Vagina (tissue), 2 donors: ENCODE measurements at regions not wholly inside any gene's neighbourhood (a gene's known extent, or its start where the extent isn't known, plus 50 kb on each side); places are given as distances from the start of the nearest gene placed in this dataset.

Source experiments
- POLR2AphosphoS5 ChIP-seq, 2 donors: sonication (generic); formaldehyde crosslinking; IDR thresholded peaks; one replicate each; pipeline ENCODE4 v1.9.0; 2017; ENCODE audit warnings: antibody characterized with exemption in 2 of 2, mild to moderate bottlenecking in 2 of 2, low read depth in 1 of 2; ENCODE audit not compliant: insufficient read depth in 1 of 2
- TF ChIP-seq, protein P1 (sequence below), 3 experiments: fragments of 450-650 bp in 2 of 3; fragments of 200-600 bp in 1 of 3; sonication (generic) in 1 of 3; IDR thresholded peaks; one replicate each; pipeline ENCODE4 v1.5.1; 2017 to 2019; ENCODE audit warnings: antibody characterized with exemption in 3 of 3, mild to moderate bottlenecking in 2 of 3, moderate library complexity in 2 of 3

DNA sequence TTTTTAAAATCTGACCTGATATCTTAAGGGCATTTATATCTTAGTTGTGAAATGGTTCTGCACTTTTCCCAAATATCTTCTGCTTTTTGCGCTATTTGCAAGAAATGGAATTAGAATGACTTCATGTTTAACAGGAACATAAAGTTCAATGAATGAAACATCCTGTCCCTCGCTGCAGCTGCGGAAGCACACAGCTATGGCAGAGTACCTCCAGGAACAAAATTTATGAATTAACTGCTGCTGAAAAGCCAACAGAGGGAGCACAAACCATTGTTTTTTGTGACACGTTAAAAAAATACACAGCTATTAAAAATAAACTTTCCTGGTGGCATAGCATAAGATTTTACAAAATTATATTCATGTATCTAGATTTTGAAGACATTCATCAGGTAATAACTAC is 404.4 kb upstream of the MDFIC2 start:
- peak in 1 of 2 donors; percentile 38 for TF ChIP-seq POLR2AphosphoS5 (IDR thresholded peaks at IDR 0.05; ENCODE audit: insufficient read depth in 1 of 2, low read depth in 1 of 2)
- TF ChIP-seq, protein P1, sequence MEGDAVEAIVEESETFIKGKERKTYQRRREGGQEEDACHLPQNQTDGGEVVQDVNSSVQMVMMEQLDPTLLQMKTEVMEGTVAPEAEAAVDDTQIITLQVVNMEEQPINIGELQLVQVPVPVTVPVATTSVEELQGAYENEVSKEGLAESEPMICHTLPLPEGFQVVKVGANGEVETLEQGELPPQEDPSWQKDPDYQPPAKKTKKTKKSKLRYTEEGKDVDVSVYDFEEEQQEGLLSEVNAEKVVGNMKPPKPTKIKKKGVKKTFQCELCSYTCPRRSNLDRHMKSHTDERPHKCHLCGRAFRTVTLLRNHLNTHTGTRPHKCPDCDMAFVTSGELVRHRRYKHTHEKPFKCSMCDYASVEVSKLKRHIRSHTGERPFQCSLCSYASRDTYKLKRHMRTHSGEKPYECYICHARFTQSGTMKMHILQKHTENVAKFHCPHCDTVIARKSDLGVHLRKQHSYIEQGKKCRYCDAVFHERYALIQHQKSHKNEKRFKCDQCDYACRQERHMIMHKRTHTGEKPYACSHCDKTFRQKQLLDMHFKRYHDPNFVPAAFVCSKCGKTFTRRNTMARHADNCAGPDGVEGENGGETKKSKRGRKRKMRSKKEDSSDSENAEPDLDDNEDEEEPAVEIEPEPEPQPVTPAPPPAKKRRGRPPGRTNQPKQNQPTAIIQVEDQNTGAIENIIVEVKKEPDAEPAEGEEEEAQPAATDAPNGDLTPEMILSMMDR (IDR thresholded peaks at IDR 0.05) = peak; percentile 24 to 61 (median 26)
